ENCODE measurements at regions not wholly inside any gene's neighbourhood (a gene's known extent, or its start where the extent isn't known, plus 50 kb on each side); places are given as distances from the start of the nearest gene placed in this dataset.
"Not testable (repeated sequence)": the region's sequence is repeated elsewhere in the genome, so short reads cannot be mapped to it uniquely, and the experiment has no call there.

DNA sequence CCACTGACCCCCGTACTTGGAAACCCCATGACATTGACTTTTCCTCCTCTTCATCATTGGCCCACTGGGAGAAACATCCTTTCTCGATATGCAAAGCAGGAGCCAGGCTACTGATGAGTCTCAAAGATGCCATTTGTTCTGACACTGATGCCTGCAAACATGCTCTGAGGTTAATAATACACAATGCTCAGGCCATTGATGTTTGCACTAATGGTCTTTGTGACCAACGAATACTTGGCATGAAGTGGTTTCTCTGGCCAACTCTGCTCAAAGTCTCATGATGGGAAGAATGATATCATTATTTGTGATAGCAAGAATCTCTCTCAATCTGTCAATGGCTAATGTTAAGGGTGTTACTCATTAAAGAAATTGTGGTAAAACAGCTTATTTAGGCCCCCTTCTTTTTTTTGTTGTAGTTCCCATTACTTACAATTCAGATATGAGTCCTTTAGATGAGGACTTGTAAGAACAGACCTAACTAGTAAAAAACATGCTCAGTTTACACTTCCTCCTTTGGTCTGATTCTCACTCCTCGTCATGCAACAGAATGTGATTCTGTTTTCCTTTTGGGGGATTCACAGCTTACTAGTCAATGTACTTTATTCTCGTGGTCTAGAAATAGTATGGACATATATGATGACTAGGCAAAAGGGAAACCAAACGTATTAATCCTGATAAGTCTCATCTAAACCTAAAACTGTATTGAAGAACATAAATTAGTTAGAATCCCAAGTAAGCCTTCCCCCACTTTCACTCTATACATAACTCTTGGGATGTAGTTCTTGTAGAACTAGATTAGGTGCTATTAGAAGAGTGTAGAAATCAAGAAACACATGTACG lies 488.8 kb upstream of the DPPA4 start:
- ATAC-seq (no peak), DNase-seq (ENCODE audit: low spot score in 2 of 2) (no peak)
- Mint-ChIP-seq H3K27ac (no peak overlapping the region), H3K36me3 (peaks cover 0 to 5% of the 10 kb centered on the region in 2 donors), H3K9me3 (peaks cover 4 to 5% of the 10 kb centered on the region in 2 donors)

DNA sequence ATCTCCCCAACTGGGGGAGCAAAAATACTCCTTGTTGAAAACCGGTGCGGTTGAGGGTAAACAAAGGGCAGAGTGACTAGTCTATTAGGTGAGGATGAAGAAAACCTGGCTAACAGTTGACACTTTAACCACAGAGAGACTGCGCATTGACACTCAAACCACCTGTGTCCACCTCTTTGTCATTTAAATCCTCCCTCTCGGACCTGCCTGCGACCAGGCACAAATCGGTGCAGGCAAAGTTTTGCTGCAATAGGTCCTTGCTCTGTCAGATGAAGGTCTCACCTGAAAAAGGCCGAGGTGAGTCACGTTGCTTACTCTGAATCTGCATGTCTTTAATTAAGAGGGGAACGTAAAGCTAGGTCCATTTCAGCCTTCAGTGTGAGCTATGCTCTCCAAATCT lies 494.1 kb upstream of the DPPA4 start:
- H3K9me3 Mint-ChIP-seq, result peaks cover 4 to 5% of the 10 kb centered on the region in 2 donors
- peaks cover 0 to 6% of the 10 kb centered on the region in 2 donors for H3K36me3 Mint-ChIP-seq
- ATAC-seq (no peak), DNase-seq (ENCODE audit: low spot score in 2 of 2) (no peak)
- no peak overlapping the region for H3K27ac Mint-ChIP-seq

DNA sequence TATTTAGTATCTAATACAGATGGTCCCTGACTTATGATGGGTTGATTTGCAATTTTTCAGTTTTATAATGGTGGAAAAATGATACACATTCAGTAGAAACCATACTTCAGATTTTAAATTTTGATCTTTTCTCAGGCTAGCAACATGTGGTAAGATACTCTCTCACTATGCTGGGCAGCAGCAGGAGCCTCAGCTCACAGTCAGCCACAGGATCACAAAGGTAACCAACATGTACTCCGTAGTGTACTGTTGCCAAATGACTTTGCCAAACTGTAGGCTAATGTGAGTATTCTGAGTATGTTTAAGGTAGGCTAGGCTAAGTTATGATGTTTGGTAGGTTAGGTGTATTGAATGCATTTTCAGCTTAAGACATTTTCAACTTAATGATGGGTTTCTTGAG lies 498.6 kb upstream of the DPPA4 start:
- peaks cover 1 to 3% of the 10 kb centered on the region in 2 donors for H3K9me3 Mint-ChIP-seq
- H3K36me3 Mint-ChIP-seq, result peaks cover 0 to 3% of the 10 kb centered on the region in 2 donors
- no peak for DNase-seq (ENCODE audit: low spot score in 2 of 2)
- no peak for ATAC-seq
- no peak overlapping the region for H3K27ac Mint-ChIP-seq

DNA sequence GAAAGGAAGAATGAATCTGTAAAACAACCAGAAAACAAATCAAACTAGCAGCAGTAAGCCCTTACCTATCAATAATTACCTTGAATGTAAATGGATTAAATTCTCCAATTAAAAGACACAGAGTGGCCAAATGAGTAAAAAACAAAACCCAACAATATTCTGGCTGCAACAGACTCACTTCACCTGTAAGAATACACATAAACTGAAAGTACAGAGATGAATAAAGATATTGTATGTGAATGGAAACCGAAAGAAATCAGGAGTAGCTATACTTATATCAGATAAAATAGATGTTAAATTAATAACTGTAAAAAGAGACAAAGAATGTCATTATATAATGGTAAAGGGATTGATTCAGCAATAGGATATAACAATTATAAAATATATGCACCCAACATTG lies 514.5 kb upstream of the DPPA4 start:
- ATAC-seq (peak in 1 of 2 donors; percentile 76), DNase-seq (ENCODE audit: low spot score in 2 of 2) (no peak)
- no peak overlapping the region for H3K27ac Mint-ChIP-seq
- peaks cover 16 to 19% of the 10 kb centered on the region in 2 donors for H3K36me3 Mint-ChIP-seq
- H3K9me3 Mint-ChIP-seq, result peaks cover 23 to 26% of the 10 kb centered on the region in 2 donors

DNA sequence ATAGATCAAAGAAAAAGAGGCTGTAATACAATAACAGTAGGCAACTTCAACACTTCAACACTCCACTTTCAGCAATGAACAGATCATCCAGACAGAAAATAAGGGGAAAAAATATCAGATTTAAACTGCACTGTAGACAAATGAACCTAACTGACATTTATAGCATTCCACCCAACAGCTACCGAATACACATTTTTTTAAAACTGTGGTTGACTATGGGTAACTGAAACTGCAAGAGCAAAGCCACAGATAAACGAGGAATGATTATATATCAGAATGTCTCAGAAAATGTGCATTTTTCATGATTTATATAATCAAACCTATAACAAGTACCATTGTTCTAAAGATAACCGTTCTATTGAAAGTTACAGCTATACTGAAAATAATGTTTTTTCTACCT lies 514.9 kb upstream of the DPPA4 start:
- Mint-ChIP-seq H3K27ac (no peak overlapping the region), H3K9me3 (peaks cover 23 to 26% of the 10 kb centered on the region in 2 donors), H3K36me3 (peaks cover 16 to 19% of the 10 kb centered on the region in 2 donors)
- ATAC-seq, result peak in 1 of 2 donors; percentile 53
- no peak for DNase-seq (ENCODE audit: low spot score in 2 of 2)

DNA sequence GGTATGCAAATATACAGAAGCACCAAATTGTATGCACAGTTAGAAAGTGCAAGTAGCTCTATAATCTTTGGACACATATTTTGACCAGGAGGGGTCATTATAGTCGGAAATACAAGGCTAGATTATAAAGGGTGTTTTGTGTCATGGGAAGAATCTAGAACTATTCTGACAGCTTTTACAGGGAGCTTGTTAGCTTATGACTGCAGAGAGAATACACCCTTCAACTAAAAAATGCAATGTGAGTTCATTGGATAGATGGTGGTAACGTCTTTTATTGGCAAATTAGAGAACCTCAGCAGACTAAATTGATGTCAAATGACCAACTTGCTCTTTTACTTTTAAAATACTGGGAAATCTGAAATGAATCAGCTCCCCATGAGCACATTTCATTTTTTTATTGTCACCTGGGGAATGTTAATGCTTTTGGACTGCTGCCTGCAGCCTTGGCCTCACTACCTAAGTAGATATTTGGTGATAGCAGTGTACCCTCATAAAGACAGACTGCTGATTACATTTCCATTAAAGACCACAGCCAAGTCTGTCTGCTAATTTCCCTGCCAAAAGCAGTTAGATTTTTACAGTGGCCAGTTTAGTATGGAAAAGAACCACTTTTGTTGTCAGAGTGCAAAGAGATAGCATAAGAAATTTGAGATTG lies 515.9 kb upstream of the DPPA4 start:
- Mint-ChIP-seq H3K27ac (no peak overlapping the region), H3K36me3 (peaks cover 16 to 19% of the 10 kb centered on the region in 2 donors), H3K9me3 (peaks cover 22 to 23% of the 10 kb centered on the region in 2 donors)
- no peak for DNase-seq (ENCODE audit: low spot score in 2 of 2)
- ATAC-seq, result no peak

DNA sequence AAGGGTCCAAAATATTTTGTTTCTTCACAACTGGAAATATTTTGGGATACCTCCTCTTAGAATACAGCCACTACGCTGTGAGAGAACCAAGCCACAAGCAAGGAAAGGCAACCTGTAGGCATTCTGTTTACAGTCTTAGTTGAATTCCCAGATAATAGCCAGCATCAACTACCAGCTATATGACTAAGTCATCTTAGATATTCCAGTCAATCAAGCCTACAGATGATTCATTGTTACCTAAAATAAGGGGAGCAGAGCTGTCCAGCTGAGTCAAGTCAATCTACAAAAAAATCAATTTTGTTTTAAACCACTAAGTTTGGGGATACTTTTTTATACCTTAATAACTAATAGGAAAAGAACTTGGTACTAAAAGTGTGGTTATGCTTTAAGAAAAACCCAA lies 526.4 kb upstream of the DPPA4 start:
- no peak for DNase-seq (ENCODE audit: low spot score in 2 of 2)
- no peak for ATAC-seq
- Mint-ChIP-seq H3K36me3 (peaks cover 0 to 12% of the 10 kb centered on the region in 2 donors), H3K9me3 (no peaks in the 10 kb centered on the region), H3K27ac (no peak overlapping the region)

DNA sequence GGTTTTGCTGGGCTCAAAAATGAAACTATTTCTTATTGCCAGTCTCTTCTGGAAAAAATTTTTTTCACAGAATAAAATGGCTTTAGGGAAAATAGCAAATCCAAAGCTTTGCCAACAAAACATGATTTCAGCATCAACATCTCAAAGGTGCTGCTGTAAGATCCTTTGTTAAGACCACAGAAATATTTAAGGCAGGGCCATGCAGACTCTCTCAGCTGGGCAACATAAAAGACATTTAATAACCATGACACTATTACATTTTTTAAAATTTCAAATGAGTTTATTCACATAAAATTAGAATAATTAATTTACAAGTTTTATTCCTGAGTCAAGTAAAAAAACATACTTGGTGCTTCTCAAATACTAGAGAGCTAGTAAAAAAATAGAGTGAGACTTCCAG lies 527.1 kb upstream of the DPPA4 start:
- no peak for DNase-seq (ENCODE audit: low spot score in 2 of 2)
- peaks cover 0 to 12% of the 10 kb centered on the region in 2 donors for H3K36me3 Mint-ChIP-seq
- ATAC-seq, result no peak
- no peaks in the 10 kb centered on the region for H3K9me3 Mint-ChIP-seq
- no peak overlapping the region for H3K27ac Mint-ChIP-seq

DNA sequence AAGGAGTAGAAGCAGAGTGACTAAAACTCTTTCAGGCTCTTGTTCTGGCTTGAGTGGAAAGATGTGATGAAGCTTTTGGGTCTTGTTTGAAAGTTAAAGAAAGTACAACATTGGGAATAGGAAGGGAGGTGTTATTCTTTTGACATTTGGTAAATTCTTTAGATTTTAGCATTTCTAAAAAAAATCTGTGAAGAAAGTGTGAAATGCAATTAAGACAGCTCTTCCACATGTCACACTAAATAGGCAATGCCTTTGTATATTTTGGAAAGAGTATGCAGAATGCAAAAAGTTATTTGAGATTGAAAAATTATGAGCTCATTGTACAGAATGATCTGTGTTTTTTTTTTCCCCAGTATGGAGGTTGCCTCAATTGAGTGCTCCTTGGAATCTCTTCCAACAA lies 532.2 kb upstream of the DPPA4 start:
- peaks cover 0 to 6% of the 10 kb centered on the region in 2 donors for H3K36me3 Mint-ChIP-seq
- H3K27ac Mint-ChIP-seq, result no peak overlapping the region
- ATAC-seq, result no peak
- no peaks in the 10 kb centered on the region for H3K9me3 Mint-ChIP-seq
- DNase-seq (ENCODE audit: low spot score in 2 of 2), result no peak

DNA sequence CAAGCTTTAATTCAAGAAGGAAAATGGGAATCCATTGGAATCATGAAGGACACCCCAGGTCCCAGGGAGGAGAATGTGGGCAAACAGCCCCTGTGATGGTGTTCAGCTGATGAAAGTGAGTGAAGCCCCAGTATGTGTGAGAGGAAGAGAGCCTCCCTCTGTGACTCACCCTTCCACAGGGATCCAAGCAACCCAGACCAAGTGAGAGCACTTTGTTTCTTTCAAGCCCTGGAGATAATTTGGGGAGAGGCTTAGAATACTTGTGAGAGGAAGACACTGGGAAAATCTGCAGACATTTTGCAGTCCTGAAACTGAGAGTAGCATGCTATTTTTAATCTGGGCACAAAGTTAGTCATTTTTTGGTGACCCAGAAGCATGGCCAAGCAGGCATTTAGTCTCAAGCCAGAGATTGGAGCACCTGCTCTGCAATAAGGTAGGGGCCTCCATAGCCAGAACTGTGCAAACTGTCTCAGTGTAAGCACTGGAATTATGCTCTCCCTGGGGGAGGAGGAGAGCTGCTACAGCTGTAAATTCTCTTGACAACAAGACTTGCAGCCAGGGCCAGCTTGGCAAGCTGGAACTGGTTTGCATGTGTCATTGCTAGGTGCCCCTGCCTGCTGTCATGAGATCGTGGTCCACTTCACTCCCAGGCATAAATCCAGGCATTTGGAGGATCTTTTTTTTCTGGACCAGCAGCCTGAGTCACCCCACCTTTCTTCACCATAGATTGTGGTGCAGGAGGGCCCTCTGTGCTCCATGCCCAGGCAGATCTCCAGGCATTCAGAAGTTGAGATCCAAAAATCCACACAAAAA lies 537.8 kb upstream of the DPPA4 start:
- DNase-seq (ENCODE audit: low spot score in 2 of 2), result no peak
- peaks cover 4 to 10% of the 10 kb centered on the region in 2 donors for H3K9me3 Mint-ChIP-seq
- peaks cover 11 to 12% of the 10 kb centered on the region in 2 donors for H3K36me3 Mint-ChIP-seq
- H3K27ac Mint-ChIP-seq, result no peak overlapping the region
- ATAC-seq, result no peak

DNA sequence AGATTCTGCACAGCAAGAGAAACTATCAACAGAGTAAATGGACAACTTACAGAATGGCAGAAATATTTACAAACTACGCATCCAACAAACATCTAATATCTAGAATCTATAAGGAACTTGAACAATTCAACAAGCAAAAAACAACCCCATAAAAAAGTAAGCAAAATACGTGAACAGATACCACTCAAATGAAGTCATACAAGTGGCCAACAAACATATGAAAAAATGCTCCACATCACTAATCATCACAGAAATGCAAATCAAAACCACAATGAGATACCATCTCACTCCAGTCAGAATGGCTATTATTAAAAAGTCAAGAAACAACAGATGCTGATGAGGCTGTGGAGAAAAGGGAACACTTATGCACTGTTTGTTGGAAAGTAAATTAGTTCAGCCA lies 540.3 kb upstream of the DPPA4 start:
- not testable (repeated sequence) for H3K27ac Mint-ChIP-seq, ATAC-seq
- peaks cover 11 to 12% of the 10 kb centered on the region in 2 donors for H3K36me3 Mint-ChIP-seq

DNA sequence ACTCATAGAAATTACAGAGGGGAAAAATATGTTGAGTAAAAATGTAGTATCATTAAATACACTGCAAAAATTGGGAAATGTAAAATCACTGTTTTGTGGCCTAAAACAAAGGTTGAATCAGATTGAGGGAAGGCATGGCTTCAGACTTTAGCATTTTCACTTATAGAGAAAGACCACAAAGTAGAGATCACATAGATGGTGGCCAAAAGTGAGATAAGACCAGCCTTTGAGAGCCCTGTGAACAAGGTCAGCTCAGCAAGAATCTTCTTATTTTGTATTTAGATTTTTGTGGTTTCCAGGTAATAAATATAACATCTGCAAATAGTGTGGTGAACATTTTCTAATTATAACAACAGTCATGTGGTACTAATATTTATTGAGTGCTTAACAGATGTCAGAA lies 544.8 kb upstream of the DPPA4 start:
- peaks cover 6 to 17% of the 10 kb centered on the region in 2 donors for H3K9me3 Mint-ChIP-seq
- no peak overlapping the region for H3K27ac Mint-ChIP-seq
- peaks cover 6 to 11% of the 10 kb centered on the region in 2 donors for H3K36me3 Mint-ChIP-seq
- no peak for ATAC-seq
- no peak for DNase-seq (ENCODE audit: low spot score in 2 of 2)

More for the DNA sequence above, 540.3 kb upstream of the DPPA4 start:
- peaks cover 4 to 15% of the 10 kb centered on the region in 2 donors for H3K9me3 Mint-ChIP-seq
- not testable (repeated sequence) for DNase-seq (ENCODE audit: low spot score in 2 of 2)

DNA sequence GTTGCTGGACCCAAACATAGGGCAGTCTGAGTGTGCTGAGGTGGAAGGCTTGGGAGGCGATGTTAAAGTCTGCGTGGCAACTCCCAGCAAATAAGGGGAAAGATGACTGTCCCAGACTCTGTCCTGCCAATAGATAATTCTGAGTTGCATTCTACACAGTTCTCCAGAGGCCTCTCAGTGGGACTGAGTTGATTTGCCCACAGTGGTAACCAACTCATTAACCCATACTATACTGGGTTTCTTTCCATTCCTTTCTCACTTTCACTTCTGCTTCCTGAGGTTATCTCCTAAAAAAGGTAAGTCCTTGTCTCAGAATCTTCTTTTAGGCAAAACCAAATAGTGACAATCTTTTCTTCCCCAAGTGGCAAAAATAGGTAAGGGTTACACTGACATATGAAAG lies 549.9 kb upstream of the DPPA4 start:
- DNase-seq (ENCODE audit: low spot score in 2 of 2), result no peak
- Mint-ChIP-seq H3K27ac (no peak overlapping the region), H3K36me3 (peaks cover 6 to 7% of the 10 kb centered on the region in 2 donors), H3K9me3 (peaks cover 6 to 12% of the 10 kb centered on the region in 2 donors)
- ATAC-seq, result no peak

DNA sequence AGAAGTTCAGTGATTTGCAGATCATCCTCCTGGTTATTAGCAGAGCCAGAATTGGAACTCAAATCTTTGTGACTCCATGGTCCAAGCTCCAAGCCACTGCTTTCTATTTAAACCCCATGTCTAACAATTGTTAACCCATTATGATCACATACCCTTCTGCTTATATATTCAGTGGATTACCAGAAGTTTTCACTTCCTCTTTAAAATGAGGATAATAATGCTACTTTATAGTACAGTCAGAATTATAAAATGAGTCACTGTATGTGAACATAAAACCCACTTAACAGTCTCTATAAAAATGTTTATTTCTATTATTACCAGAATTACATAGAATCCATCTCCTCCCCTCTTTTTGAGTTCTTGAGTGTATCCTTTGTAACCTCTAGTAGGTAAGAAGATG lies 550.7 kb upstream of the DPPA4 start:
- no peak for ATAC-seq
- no peak overlapping the region for H3K27ac Mint-ChIP-seq

DNA sequence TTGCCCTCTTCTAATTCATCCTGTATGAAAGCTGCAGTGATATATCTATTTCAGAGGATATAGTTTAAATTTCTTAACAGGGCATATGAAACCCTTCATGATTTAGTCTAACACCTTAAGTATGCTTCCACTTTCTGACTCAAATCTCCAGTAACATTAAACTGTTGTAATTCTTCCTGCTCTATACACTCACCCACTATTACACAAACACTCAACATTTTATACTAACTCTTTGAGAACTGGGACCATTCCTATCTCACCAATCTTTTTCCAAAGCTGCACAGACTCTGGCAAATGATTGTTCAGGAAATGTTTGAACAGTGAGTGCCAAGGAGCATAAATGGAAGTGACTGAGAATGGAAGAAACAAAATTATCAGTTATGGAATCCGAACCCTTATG lies 560.4 kb upstream of the DPPA4 start:
- H3K9me3 Mint-ChIP-seq, result peaks cover 0 to 3% of the 10 kb centered on the region in 2 donors
- no peak overlapping the region for H3K27ac Mint-ChIP-seq
- H3K36me3 Mint-ChIP-seq, result no peaks in the 10 kb centered on the region
- DNase-seq (ENCODE audit: low spot score in 2 of 2), result no peak
- ATAC-seq, result no peak

More for the DNA sequence above, 550.7 kb upstream of the DPPA4 start:
- peaks cover 6 to 12% of the 10 kb centered on the region in 2 donors for H3K9me3 Mint-ChIP-seq
- DNase-seq (ENCODE audit: low spot score in 2 of 2), result no peak
- peaks cover 6 to 7% of the 10 kb centered on the region in 2 donors for H3K36me3 Mint-ChIP-seq

DNA sequence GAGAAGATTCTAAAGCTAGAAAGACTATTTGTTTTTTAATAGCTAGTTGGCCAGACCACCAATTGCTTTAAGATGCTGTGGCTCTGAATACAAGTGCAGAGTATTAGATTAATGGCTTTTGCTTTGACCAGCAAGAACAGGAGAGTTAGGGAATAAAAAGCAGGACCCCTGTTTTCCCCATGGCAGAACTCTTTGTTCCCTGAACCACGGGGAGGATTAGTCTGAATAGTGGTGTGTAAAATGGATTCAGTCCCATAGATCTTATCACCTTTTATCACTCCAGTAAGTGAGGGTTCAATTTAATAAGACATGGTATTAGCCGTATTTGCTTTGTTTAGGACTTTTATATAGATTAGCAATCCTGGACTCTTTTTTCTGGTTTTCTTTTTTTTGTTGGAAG lies 562.6 kb upstream of the DPPA4 start:
- H3K36me3 Mint-ChIP-seq, result no peaks in the 10 kb centered on the region
- DNase-seq (ENCODE audit: low spot score in 2 of 2) (no peak), ATAC-seq (no peak)
- H3K27ac Mint-ChIP-seq, result no peak overlapping the region
- peaks cover 0 to 3% of the 10 kb centered on the region in 2 donors for H3K9me3 Mint-ChIP-seq

DNA sequence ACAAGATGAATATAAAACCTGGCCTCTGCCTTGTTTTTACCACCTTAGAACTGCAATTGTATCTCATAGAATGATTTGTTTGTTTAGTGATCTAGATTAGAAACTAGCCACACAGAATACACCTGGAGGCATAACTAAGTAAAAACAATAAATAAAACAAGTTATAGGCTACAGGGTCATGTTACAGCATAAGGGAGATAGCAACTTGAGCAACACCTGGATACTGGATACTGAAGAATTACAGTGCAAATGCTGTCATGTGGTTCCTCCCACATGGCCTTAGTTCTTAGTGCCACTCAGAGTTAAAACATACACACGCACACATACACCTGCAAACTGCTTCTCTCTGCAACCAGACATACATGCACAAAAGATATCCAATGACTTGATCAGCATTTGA lies 563.4 kb upstream of the DPPA4 start:
- peaks cover 0 to 3% of the 10 kb centered on the region in 2 donors for H3K9me3 Mint-ChIP-seq
- DNase-seq (ENCODE audit: low spot score in 2 of 2), result no peak
- no peak overlapping the region for H3K27ac Mint-ChIP-seq
- no peaks in the 10 kb centered on the region for H3K36me3 Mint-ChIP-seq
- no peak for ATAC-seq

Data from activated naive CD4-positive, alpha-beta T cell treated with anti-CD3 and anti-CD28 coated beads, Interleukin-2, amount 50 U/mL, for 72 hours (primary cell).